ENCODE measurements at regions not wholly inside any gene's neighbourhood (a gene's known extent, or its start where the extent isn't known, plus 50 kb on each side); places are given as distances from the start of the nearest gene placed in this dataset.
"Not testable (repeated sequence)": the region's sequence is repeated elsewhere in the genome, so short reads cannot be mapped to it uniquely, and the experiment has no call there.

DNA sequence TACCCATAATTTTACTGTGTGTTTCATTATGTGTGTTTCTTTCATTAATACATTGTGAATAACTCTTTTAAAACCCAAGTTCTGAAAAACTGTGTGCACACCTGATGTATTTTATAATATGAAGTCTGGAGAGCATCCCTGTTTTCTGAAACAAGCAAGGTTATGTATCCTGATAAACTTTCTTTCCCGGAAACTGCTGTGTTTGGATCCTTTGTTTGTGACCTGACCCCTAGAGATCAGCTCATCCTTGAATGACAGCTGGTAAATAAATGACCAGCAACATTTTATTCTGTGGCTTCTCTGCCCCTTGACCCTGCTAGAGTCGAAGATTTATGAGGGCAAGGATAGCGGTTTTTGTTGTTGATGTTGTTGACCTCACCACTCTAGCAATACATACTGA lies 535.6 kb upstream of the ZFP42 start:
- DNase-seq: no peak

GRCh38 chr4:187464573-187464972 lies 531.0 kb upstream of the ZFP42 start:
- no peak for DNase-seq

GRCh38 chr4:187467224-187467623 lies 528.3 kb upstream of the ZFP42 start:
- no peak for DNase-seq

DNA sequence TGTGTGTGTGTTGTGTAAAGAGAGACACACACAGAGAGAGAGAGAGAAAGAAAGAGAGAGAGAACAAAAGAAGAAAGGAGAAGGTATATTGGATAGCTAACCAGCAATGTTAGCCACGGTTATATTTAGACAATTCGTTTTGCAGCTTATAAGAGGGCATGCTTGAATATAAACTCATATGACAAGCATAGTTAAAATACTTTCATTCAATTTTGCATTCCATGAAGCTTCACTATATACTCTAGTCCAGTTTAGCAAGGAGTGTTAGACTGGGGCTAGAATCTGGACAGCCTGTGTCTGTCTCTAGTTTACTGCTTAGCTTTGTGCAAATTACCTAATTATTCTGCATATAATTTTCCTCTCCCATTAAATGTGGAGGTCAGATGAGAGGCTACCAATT lies 525.9 kb upstream of the ZFP42 start:
- no peak for DNase-seq

DNA sequence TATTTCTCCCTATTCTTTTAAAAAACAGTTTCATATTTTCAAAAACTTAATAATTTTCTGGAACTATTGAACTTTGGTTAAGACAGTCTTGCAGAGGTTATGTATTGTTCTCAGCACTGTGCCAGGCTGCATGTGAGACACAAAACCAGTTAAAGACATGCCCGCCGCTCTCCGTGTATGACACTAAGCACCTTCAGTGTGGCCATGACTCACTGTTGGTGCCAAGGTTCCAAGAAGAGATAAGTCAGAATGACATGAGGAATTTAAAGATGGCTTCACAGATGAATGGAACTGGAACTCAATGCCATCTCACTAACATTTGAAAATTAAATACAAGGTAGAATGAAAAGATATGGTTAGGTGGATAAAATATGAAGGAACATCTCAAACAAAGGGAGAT lies 525.5 kb upstream of the ZFP42 start:
- DNase-seq: no peak

DNA sequence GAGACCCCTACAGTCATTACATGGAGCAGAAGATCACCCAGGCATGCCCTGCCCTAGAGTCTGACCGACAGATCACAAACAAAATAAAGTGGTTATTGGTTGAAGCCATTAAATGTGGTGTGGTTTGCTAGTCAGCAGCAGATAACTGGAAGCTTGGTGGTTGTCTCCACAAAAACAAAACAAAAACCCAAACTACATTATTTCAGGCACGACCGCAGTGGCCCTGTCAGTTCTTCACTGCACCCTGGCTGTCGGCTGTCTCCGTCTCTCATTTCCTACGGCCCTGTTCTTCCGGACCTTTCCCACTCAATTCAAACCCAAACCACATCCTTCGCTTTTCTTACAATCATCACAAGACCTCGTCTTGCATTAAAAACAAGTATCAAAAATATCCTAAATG lies 521.3 kb upstream of the ZFP42 start:
- DNase-seq: no peak

DNA sequence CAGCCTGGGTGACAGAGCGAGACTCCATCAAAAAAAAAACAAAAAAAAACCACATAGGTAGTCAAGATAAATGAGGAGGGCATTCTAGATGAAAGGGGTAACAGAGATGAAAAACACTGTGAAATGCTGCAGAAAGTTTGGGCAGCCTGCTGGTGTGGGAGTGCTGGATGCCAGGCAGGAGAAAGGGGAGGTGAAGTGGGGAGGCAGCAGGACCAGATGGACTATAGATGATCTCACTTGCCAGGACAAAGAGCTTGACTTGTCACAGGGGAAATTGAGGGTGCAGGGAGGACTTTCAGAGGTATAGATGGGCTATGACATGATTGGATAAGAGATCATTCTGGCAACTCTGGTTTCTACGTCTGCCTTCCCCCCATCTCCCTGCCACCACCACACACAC lies 519.7 kb upstream of the ZFP42 start:
- DNase-seq: no peak

- DNase-seq: no peak
Observed at GRCh38 chr4:187477224-187477623, 518.3 kb upstream of the ZFP42 start.

GRCh38 chr4:187478292-187479140 lies 517.1 kb upstream of the ZFP42 start:
- DNase-seq: no peak

GRCh38 chr4:187479511-187479910 lies 516.1 kb upstream of the ZFP42 start:
- no peak for DNase-seq

GRCh38 chr4:187480146-187481145 lies 515.1 kb upstream of the ZFP42 start:
- no peak for DNase-seq

DNA sequence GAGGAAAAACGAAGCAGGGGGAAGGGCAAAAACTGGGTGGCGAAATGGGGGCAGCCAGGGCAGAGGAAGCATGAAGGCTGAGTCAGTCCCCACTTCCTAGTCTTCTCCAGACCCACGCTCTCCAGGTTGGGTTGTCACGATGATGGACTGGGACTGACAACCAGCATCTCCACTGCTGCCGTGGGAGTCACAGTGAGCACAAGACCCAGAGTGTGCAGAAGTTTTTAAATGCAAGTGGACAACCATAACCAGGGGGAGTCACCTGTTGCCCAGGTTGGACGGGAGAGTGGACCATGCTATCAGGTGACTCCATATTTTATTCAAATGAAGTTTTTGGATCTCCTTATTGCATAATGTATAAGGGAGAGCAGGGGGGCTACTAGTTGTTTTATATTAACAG lies 511.4 kb upstream of the ZFP42 start:
- DNase-seq: no peak

GRCh38 chr4:187485676-187486075 lies 509.9 kb upstream of the ZFP42 start:
- no peak for DNase-seq

DNA sequence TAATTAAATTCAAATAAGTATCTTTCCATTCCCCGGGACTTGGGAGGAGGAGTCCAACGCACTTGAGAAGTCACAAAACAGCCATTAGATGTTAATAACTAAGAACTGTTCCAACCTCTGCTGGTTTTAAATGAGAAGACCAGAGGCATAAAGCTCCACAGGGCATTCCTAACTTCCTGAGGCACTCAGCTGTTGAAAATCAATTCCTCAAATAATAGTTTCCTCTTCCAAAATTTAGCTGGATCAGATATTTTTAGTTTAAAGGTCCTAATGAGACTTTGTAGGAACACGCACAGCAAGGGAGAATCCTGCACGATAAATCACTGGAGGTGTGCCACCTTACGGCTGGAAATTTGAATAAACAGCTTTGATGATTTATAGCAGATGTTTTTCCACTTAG lies 504.3 kb upstream of the ZFP42 start:
- DNase-seq: no peak

DNA sequence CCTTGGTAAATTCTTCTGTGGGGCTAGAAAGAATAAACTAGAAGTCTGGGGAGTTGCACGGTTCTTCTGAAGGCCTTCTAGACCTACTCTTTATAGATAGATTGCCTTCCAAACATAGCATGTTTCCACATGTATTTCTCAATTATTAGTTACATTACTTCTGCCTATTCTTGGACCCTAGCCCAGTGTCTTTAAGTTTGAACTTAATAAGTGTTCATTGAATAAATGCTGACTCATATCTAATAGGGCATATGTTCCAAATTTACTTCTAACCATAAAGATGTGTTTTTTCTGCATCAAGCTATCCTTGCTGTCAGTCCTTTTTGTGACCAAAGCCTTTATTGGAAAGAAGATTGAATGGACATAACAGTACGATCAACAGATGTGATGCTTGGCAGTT lies 503.6 kb upstream of the ZFP42 start:
- DNase-seq: no peak

- no peak for DNase-seq
Observed at GRCh38 chr4:187493661-187494060, 501.9 kb upstream of the ZFP42 start.

DNA sequence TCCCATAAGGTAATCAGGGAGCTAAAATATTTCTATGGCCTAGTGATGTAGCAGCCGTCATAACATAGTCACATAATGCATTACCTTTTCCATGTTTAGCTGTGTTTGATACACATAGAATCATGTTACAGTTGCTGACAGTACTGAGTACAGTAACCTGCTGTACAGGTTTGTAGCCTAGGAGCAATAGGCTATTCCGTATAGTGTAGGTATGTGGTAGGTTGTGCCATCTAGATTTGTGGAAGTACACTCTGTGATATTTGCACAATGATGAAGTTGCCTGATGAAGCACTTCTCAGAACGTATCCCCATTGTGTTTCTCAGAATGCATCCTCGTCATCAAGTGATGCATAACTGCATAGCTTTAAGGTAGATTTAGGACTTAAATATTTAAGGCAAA lies 495.6 kb upstream of the ZFP42 start:
- no peak for DNase-seq

- no peak for DNase-seq
Observed at GRCh38 chr4:187500796-187501195, 494.8 kb upstream of the ZFP42 start.

GRCh38 chr4:187501731-187502130 lies 493.8 kb upstream of the ZFP42 start:
- DNase-seq: no peak

GRCh38 chr4:187504974-187505797 lies 490.4 kb upstream of the ZFP42 start:
- no peak for DNase-seq

DNA sequence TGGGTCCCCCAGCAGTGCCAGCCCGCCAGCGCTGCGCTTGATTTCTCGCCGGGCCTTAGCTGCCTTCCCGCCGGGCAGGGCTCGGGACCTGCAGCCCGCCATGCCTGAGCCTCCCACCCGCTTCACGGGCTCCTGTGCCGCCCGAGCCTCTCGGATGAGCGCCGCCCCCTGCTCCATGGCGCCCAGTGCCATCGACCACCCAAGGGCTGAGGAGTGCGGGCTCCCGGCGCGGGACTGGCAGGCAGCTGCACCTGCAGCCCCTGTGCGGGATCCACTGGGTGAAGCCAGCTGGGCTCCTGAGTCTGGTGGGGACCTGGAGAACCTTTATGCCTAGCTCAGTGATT lies 489.8 kb upstream of the ZFP42 start:
- not testable (repeated sequence) for DNase-seq

DNA sequence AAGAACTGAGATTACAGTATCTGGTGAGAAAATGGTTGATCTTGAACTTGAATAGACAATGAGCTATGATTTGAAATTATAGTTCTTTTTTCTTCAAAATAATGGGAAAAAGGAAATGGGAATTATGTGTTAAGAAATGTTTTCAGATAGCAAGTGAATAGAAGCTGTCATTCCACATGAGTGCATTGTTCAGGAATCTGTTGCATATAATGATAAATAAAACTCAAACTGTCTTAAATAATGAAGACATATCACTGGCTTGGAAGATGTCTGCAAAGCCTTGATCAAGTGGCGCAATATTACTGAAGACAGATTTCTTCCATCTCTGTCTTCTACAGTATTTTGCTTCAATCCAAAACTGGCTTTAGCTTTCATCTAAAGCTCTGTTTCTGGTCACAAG lies 479.3 kb upstream of the ZFP42 start:
- DNase-seq: no peak

GRCh38 chr4:187541666-187542065 lies 453.9 kb upstream of the ZFP42 start:
- DNase-seq: no peak
